Right cardiac atrium (tissue), 5 donors: ENCODE measurements at regions not wholly inside any gene's neighbourhood (a gene's known extent, or its start where the extent isn't known, plus 50 kb on each side); places are given as distances from the start of the nearest gene placed in this dataset.

Experiments
- ATAC-seq, 2 donors: fragments of 200-7000 bp; cut with Tn5 transposase; one replicate each; pipeline versions ENCODE4 v1.8.0 to v1.9.1; 2020; ENCODE audit warnings: moderate library complexity in 2 of 2, mild to moderate bottlenecking in 1 of 2
- DNase-seq, 3 donors: peaks; one replicate each; pipeline ENCODE4 v3.0.0-alpha.2; 2020
- H3K27ac ChIP-seq: one replicate; pipeline ENCODE4 v1.5.1; 2013; ENCODE audit warnings: mild to moderate bottlenecking, low read length, control low read depth, moderate library complexity
- H3K27me3 ChIP-seq: one replicate; pipeline ENCODE4 v1.6.1; 2013; ENCODE audit not compliant: control insufficient read depth, insufficient read depth
- H3K4me1 ChIP-seq: one replicate; pipeline ENCODE4 v1.6.1; 2013; ENCODE audit warnings: low read length; ENCODE audit not compliant: control insufficient read depth, insufficient read depth
- H3K4me3 ChIP-seq: one replicate; pipeline ENCODE4 v1.5.1; 2013; ENCODE audit warnings: low read length, control low read depth
- H3K9me3 ChIP-seq: one replicate; pipeline ENCODE4 v1.6.1; 2013; ENCODE audit warnings: low read length; ENCODE audit not compliant: control insufficient read depth
- WGBS: extraction: QIAGEN DNeasy Blood & Tissue Kit; methylation state at CpG from one replicate; pipeline ENCODE4 v1.1.7; 2013; 5-methylcytosine and 5-hydroxymethylcytosine counted together
- intact Hi-C, 4 donors: fragments of 100-400 bp; cut with DNase I; formaldehyde crosslinking; loops; one replicate each; pipeline versions ENCODE4 v1.11.0 to v1.14.0; 2022 to 2023
- donor health status: healthy with polysubstance abuse.
- donor health status: DM: no; HTN: yes; CAD: no.
- donor health status: DM: no; HTN: no; CAD: no.
- donor health status: DM: no; HTN: yes; CAD: no; lungs with severe emphysema.
- donor health status: DM: yes; HTN: yes; CAD: no.

GRCh38 chr2:4499316-4500030 is 796.1 kb downstream of the DCDC2C start:
- ATAC-seq: no peak
- intact Hi-C loops: no loop called here
- WGBS: 85% methylated on average over 5 of the region's 5 CpGs

GRCh38 chr2:4501525-4501924 is 798.1 kb downstream of the DCDC2C start:
- intact Hi-C loops: no loop called here
- WGBS: 64% methylated on average over 4 of the region's 4 CpGs
- no peaks in the 10 kb centered on the region for H3K27me3 ChIP-seq
- no peak overlapping the region for H3K4me3 ChIP-seq
- no peaks in the 10 kb centered on the region for H3K4me1 ChIP-seq
- H3K9me3 ChIP-seq: peaks cover 2% of the 10 kb centered on the region
- ATAC-seq (no peak), DNase-seq (no peak)
- no peak overlapping the region for H3K27ac ChIP-seq

More at GRCh38 chr2:4499316-4500030, 796.1 kb downstream of the DCDC2C start:
- Histone ChIP-seq H3K4me1 (no peaks in the 10 kb centered on the region), H3K27me3 (no peaks in the 10 kb centered on the region), H3K27ac (no peak overlapping the region), H3K4me3 (no peak overlapping the region), H3K9me3 (peaks cover 2% of the 10 kb centered on the region)
- no peak for DNase-seq

GRCh38 chr2:4502230-4502843 is 799.0 kb downstream of the DCDC2C start:
- H3K9me3 ChIP-seq: peaks cover 2% of the 10 kb centered on the region

GRCh38 chr2:4507661-4508060 is 804.3 kb downstream of the DCDC2C start:
- Histone ChIP-seq H3K27ac (no peak overlapping the region), H3K4me1 (no peaks in the 10 kb centered on the region), H3K4me3 (no peak overlapping the region), H3K9me3 (no peaks in the 10 kb centered on the region), H3K27me3 (no peaks in the 10 kb centered on the region)
- ATAC-seq (no peak), DNase-seq (no peak)
- 78% methylated on average over 4 of the region's 4 CpGs for WGBS
- intact Hi-C loops: no loop called here

More at GRCh38 chr2:4502230-4502843, 799.0 kb downstream of the DCDC2C start:
- DNase-seq (no peak), ATAC-seq (no peak)
- 89% methylated on average over 3 of the region's 3 CpGs for WGBS
- no peak overlapping the region for H3K27ac ChIP-seq
- intact Hi-C loops: no loop called here
- H3K27me3 ChIP-seq: no peaks in the 10 kb centered on the region
- H3K4me3 ChIP-seq: no peak overlapping the region
- H3K4me1 ChIP-seq: no peaks in the 10 kb centered on the region

GRCh38 chr2:4515871-4516761 is 812.7 kb downstream of the DCDC2C start:
- ATAC-seq: no peak
- intact Hi-C loops: no loop called here
- no peak for DNase-seq
- Histone ChIP-seq H3K27me3 (peaks cover 2% of the 10 kb centered on the region), H3K4me1 (no peaks in the 10 kb centered on the region), H3K4me3 (no peak overlapping the region), H3K27ac (no peak overlapping the region), H3K9me3 (no peaks in the 10 kb centered on the region)
- 44% methylated on average over 11 of the region's 11 CpGs for WGBS

- H3K27ac ChIP-seq: no peak overlapping the region
- ATAC-seq (no peak), DNase-seq (no peak)
- intact Hi-C loops: no loop called here
- H3K27me3 ChIP-seq: peaks cover 2% of the 10 kb centered on the region
- H3K9me3 ChIP-seq: no peaks in the 10 kb centered on the region
- H3K4me1 ChIP-seq: no peaks in the 10 kb centered on the region
- H3K4me3 ChIP-seq: no peak overlapping the region
- 84% methylated on average over 3 of the region's 3 CpGs for WGBS
Measured at GRCh38 chr2:4518596-4518995, 815.2 kb downstream of the DCDC2C start.

GRCh38 chr2:4522498-4523421 is 819.4 kb downstream of the DCDC2C start:
- H3K27ac ChIP-seq: no peak overlapping the region
- no peaks in the 10 kb centered on the region for H3K9me3 ChIP-seq
- no peaks in the 10 kb centered on the region for H3K27me3 ChIP-seq
- intact Hi-C loops: no loop called here
- H3K4me1 ChIP-seq: no peaks in the 10 kb centered on the region
- DNase-seq (peak in 1 of 3 donors; percentile 13), ATAC-seq (no peak)
- no peak overlapping the region for H3K4me3 ChIP-seq
- WGBS: 80% methylated on average over 15 of the region's 15 CpGs

GRCh38 chr2:4527416-4527815 is 824.0 kb downstream of the DCDC2C start:
- H3K4me3 ChIP-seq: no peak overlapping the region
- H3K4me1 ChIP-seq: no peaks in the 10 kb centered on the region
- H3K27ac ChIP-seq: no peak overlapping the region
- H3K27me3 ChIP-seq: no peaks in the 10 kb centered on the region
- ATAC-seq: no peak
- DNase-seq: no peak
- intact Hi-C loops: no loop called here
- no peaks in the 10 kb centered on the region for H3K9me3 ChIP-seq
- 66% methylated on average over 8 of the region's 8 CpGs for WGBS

- Histone ChIP-seq H3K4me1 (no peaks in the 10 kb centered on the region), H3K27ac (no peak overlapping the region), H3K27me3 (no peaks in the 10 kb centered on the region), H3K9me3 (no peaks in the 10 kb centered on the region), H3K4me3 (no peak overlapping the region)
- ATAC-seq (no peak), DNase-seq (no peak)
- intact Hi-C loops: no loop called here
Measured at GRCh38 chr2:4528246-4528645, 824.9 kb downstream of the DCDC2C start.

GRCh38 chr2:4528773-4529172 is 825.4 kb downstream of the DCDC2C start:
- Histone ChIP-seq H3K27me3 (no peaks in the 10 kb centered on the region), H3K27ac (no peak overlapping the region), H3K4me1 (no peaks in the 10 kb centered on the region), H3K9me3 (no peaks in the 10 kb centered on the region), H3K4me3 (no peak overlapping the region)
- intact Hi-C loops: no loop called here
- no peak for ATAC-seq
- DNase-seq: no peak
- 68% methylated on average over 3 of the region's 3 CpGs for WGBS
